ENCODE measurements at regions not wholly inside any gene's neighbourhood (a gene's known extent, or its start where the extent isn't known, plus 50 kb on each side); places are given as distances from the start of the nearest gene placed in this dataset.

GRCh38 chr1:5720484-5720883, 271.7 kb downstream of the NPHP4 start:
- Histone ChIP-seq H3K4me2 (ENCODE audit: low read length) (no peak overlapping the region), H3K27ac (ENCODE audit: low read depth, low read length) (no peak overlapping the region), H3K4me3 (replicated peaks in 1 of 2; ENCODE audit: low read depth in 1 of 2, low read length in 2 of 2) (no peak overlapping the region), H4K20me1 (ENCODE audit: insufficient read depth) (no peaks in the 10 kb centered on the region), H2AFZ (ENCODE audit: low read depth, low read length, poor library complexity, severe bottlenecking) (no peak overlapping the region), H3K27me3 (ENCODE audit: insufficient read depth, low read length) (no peaks in the 10 kb centered on the region), H3K36me3 (ENCODE audit: control insufficient read depth in 1 of 2, insufficient read depth in 2 of 2, low read length in 2 of 2) (no peaks in the 10 kb centered on the region), H3K9ac (ENCODE audit: low read length) (no peak overlapping the region), H3K9me3 (ENCODE audit: control insufficient read depth in 1 of 2, insufficient read depth in 1 of 2, low read depth in 1 of 2, low read length in 2 of 2) (no peaks in the 10 kb centered on the region), H3K4me1 (ENCODE audit: control insufficient read depth in 1 of 2, insufficient read depth in 2 of 2, low read length in 2 of 2) (peaks cover 3 to 13% of the 10 kb centered on the region in 2 experiments; a peak in 3 of 4 replicates), H3K9me2 (ENCODE audit: insufficient read depth) (no peaks in the 10 kb centered on the region), H3K79me2 (ENCODE audit: insufficient read depth, low read length) (no peaks in the 10 kb centered on the region)
- TF ChIP-seq, protein P1, sequence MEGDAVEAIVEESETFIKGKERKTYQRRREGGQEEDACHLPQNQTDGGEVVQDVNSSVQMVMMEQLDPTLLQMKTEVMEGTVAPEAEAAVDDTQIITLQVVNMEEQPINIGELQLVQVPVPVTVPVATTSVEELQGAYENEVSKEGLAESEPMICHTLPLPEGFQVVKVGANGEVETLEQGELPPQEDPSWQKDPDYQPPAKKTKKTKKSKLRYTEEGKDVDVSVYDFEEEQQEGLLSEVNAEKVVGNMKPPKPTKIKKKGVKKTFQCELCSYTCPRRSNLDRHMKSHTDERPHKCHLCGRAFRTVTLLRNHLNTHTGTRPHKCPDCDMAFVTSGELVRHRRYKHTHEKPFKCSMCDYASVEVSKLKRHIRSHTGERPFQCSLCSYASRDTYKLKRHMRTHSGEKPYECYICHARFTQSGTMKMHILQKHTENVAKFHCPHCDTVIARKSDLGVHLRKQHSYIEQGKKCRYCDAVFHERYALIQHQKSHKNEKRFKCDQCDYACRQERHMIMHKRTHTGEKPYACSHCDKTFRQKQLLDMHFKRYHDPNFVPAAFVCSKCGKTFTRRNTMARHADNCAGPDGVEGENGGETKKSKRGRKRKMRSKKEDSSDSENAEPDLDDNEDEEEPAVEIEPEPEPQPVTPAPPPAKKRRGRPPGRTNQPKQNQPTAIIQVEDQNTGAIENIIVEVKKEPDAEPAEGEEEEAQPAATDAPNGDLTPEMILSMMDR (IDR thresholded peaks at IDR 0.05 in 2 of 3, conservative IDR thresholded peaks at IDR 0.05 in 1 of 3; ENCODE audit: borderline replicate concordance in 1 of 3, insufficient read depth in 1 of 3, low read depth in 2 of 3, low read length in 2 of 3) = no peak
- TF ChIP-seq SP1 (IDR thresholded peaks at IDR 0.05; ENCODE audit: low read depth) (no peak), EGR1 (IDR thresholded peaks at IDR 0.05; ENCODE audit: low read depth) (no peak), FOSL1 (IDR thresholded peaks at IDR 0.05; ENCODE audit: low read depth) (no peak), SRF (IDR thresholded peaks at IDR 0.05; ENCODE audit: low read depth) (no peak), POLR2A (IDR thresholded peaks at IDR 0.05; ENCODE audit: borderline replicate concordance, extremely low read depth, insufficient read depth, insufficient read length) (no peak), POLR2AphosphoS5 (IDR thresholded peaks at IDR 0.05; ENCODE audit: low read depth, low read length) (no peak), EZH2phosphoT487 (IDR thresholded peaks at IDR 0.05; ENCODE audit: borderline replicate concordance) (no peak), CBX3 (IDR thresholded peaks at IDR 0.05; ENCODE audit: low read depth) (no peak)
- ChIA-PET RAD21 (ENCODE audit: low non-redundant PET in 1 of 2, low total read pairs in 2 of 2, uncharacterized antibody in 2 of 2, unreplicated experiment in 2 of 2) (no interaction called here), POLR2A (no interaction called here), CTCF (no interaction called here)
- ATAC-seq (no peak), DNase-seq (ENCODE audit: low read depth, low spot score) (no peak)
- intact Hi-C loops (cut with micrococcal nuclease) = no loop called here
- BruUV-seq (replicated peaks) = no TSS peak

DNA sequence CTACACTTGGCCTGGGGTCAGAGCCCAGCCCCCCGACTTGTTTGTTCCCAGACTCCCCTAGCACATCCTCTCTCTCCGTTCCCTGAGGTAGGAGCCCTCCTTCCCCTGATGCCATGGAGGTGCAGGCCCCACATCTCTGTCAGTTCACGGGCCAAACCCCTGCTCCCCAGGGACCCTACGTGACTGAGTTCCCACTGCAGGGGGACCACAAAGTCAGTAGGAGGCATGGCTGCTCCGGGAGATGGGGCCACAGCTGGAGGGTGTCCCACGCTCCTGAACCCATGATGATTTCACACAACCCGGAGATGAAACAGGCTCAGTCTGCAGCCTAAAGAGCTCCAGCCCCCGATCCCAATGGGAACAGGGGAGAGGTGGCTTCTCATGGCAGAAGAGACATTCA, 272.2 kb downstream of the NPHP4 start:
- Histone ChIP-seq H3K27ac (ENCODE audit: low read depth, low read length) (no peak overlapping the region), H3K27me3 (ENCODE audit: insufficient read depth, low read length) (no peaks in the 10 kb centered on the region), H3K4me3 (replicated peaks in 1 of 2; ENCODE audit: low read depth in 1 of 2, low read length in 2 of 2) (no peak overlapping the region), H3K4me1 (ENCODE audit: control insufficient read depth in 1 of 2, insufficient read depth in 2 of 2, low read length in 2 of 2) (peaks cover 3 to 13% of the 10 kb centered on the region in 2 experiments; a peak in 3 of 4 replicates), H2AFZ (ENCODE audit: low read depth, low read length, poor library complexity, severe bottlenecking) (no peak overlapping the region), H4K20me1 (ENCODE audit: insufficient read depth) (no peaks in the 10 kb centered on the region), H3K36me3 (ENCODE audit: control insufficient read depth in 1 of 2, insufficient read depth in 2 of 2, low read length in 2 of 2) (no peaks in the 10 kb centered on the region), H3K9me3 (ENCODE audit: control insufficient read depth in 1 of 2, insufficient read depth in 1 of 2, low read depth in 1 of 2, low read length in 2 of 2) (no peaks in the 10 kb centered on the region), H3K4me2 (ENCODE audit: low read length) (no peak overlapping the region), H3K9me2 (ENCODE audit: insufficient read depth) (no peaks in the 10 kb centered on the region), H3K9ac (ENCODE audit: low read length) (no peak overlapping the region), H3K79me2 (ENCODE audit: insufficient read depth, low read length) (no peaks in the 10 kb centered on the region)
- intact Hi-C loops (cut with micrococcal nuclease) = no loop called here
- BruUV-seq (replicated peaks) = no TSS peak
- ChIA-PET POLR2A (no interaction called here), CTCF (no interaction called here), RAD21 (ENCODE audit: low non-redundant PET in 1 of 2, low total read pairs in 2 of 2, uncharacterized antibody in 2 of 2, unreplicated experiment in 2 of 2) (no interaction called here)
- TF ChIP-seq, protein P2, sequence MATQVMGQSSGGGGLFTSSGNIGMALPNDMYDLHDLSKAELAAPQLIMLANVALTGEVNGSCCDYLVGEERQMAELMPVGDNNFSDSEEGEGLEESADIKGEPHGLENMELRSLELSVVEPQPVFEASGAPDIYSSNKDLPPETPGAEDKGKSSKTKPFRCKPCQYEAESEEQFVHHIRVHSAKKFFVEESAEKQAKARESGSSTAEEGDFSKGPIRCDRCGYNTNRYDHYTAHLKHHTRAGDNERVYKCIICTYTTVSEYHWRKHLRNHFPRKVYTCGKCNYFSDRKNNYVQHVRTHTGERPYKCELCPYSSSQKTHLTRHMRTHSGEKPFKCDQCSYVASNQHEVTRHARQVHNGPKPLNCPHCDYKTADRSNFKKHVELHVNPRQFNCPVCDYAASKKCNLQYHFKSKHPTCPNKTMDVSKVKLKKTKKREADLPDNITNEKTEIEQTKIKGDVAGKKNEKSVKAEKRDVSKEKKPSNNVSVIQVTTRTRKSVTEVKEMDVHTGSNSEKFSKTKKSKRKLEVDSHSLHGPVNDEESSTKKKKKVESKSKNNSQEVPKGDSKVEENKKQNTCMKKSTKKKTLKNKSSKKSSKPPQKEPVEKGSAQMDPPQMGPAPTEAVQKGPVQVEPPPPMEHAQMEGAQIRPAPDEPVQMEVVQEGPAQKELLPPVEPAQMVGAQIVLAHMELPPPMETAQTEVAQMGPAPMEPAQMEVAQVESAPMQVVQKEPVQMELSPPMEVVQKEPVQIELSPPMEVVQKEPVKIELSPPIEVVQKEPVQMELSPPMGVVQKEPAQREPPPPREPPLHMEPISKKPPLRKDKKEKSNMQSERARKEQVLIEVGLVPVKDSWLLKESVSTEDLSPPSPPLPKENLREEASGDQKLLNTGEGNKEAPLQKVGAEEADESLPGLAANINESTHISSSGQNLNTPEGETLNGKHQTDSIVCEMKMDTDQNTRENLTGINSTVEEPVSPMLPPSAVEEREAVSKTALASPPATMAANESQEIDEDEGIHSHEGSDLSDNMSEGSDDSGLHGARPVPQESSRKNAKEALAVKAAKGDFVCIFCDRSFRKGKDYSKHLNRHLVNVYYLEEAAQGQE (IDR thresholded peaks at IDR 0.05; ENCODE audit: low read depth) = no peak
- TF ChIP-seq FOSL1 (IDR thresholded peaks at IDR 0.05; ENCODE audit: low read depth) (no peak), EGR1 (IDR thresholded peaks at IDR 0.05; ENCODE audit: low read depth) (no peak), EZH2phosphoT487 (IDR thresholded peaks at IDR 0.05; ENCODE audit: borderline replicate concordance) (no peak), SIN3A (IDR thresholded peaks at IDR 0.05; ENCODE audit: low read depth) (no peak)
- TF ChIP-seq, protein P3, sequence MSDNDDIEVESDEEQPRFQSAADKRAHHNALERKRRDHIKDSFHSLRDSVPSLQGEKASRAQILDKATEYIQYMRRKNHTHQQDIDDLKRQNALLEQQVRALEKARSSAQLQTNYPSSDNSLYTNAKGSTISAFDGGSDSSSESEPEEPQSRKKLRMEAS (IDR thresholded peaks at IDR 0.05) = no peak
- TF ChIP-seq, protein P4, sequence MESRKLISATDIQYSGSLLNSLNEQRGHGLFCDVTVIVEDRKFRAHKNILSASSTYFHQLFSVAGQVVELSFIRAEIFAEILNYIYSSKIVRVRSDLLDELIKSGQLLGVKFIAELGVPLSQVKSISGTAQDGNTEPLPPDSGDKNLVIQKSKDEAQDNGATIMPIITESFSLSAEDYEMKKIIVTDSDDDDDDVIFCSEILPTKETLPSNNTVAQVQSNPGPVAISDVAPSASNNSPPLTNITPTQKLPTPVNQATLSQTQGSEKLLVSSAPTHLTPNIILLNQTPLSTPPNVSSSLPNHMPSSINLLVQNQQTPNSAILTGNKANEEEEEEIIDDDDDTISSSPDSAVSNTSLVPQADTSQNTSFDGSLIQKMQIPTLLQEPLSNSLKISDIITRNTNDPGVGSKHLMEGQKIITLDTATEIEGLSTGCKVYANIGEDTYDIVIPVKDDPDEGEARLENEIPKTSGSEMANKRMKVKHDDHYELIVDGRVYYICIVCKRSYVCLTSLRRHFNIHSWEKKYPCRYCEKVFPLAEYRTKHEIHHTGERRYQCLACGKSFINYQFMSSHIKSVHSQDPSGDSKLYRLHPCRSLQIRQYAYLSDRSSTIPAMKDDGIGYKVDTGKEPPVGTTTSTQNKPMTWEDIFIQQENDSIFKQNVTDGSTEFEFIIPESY (IDR thresholded peaks at IDR 0.05; ENCODE audit: extremely low read depth, insufficient replicate concordance, low read length) = no peak
- DNase-seq (ENCODE audit: low read depth, low spot score) (no peak), ATAC-seq (no peak)

All from HCT116 (cell line).